SH-SY5Y (cell line): ENCODE measurements at regions not wholly inside any gene's neighbourhood (a gene's known extent, or its start where the extent isn't known, plus 50 kb on each side); places are given as distances from the start of the nearest gene placed in this dataset.

ENCODE experiments used
- GATA2 ChIP-seq: IDR thresholded peaks from 2 replicates; pipeline ENCODE4 v1.6.1; 2011; ENCODE audit warnings: mild to moderate bottlenecking, low read depth, low read length
- GATA3 ChIP-seq: IDR thresholded peaks from 2 replicates; pipeline ENCODE4 v1.6.1; 2011; ENCODE audit warnings: low read depth, mild to moderate bottlenecking, low read length, moderate library complexity

- TF ChIP-seq GATA2 (no peak), GATA3 (no peak)
Measured at GRCh38 chr18:41396211-41396610, 558.8 kb upstream of the PIK3C3 start.
